Calu3 (cell line): ENCODE measurements at regions not wholly inside any gene's neighbourhood (a gene's known extent, or its start where the extent isn't known, plus 50 kb on each side); places are given as distances from the start of the nearest gene placed in this dataset.

ENCODE experiments used
- BruUV-seq: library from RNA; stranded (reverse); fragments of 400-500 nt; replicated peaks from 2 replicates; lab custom pipeline; 2021; lab: Mats Ljungman, UMichigan
- CTCF ChIA-PET: fragments of 300-600 bp; sonication (Branson Sonifier 250); formaldehyde crosslinking; loops from one replicate; lab custom pipeline; 2022; ENCODE audit warnings: antibody characterized with exemption; lab: Charles Lee
- DNase-seq: peaks from one replicate; pipeline ENCODE4 v3.0.0; 2022
- H3K27ac Mint-ChIP-seq: one replicate; pipeline ENCODE4 v1.8.0; 2022; ENCODE audit warnings: mixed read lengths; ENCODE audit not compliant: unreplicated experiment
- H3K27me3 Mint-ChIP-seq: one replicate; pipeline ENCODE4 v1.8.0; 2022; ENCODE audit warnings: mixed read lengths; ENCODE audit not compliant: unreplicated experiment
- H3K36me3 Mint-ChIP-seq: one replicate; pipeline ENCODE4 v1.8.0; 2022; ENCODE audit warnings: mild to moderate bottlenecking, moderate library complexity, mixed read lengths; ENCODE audit not compliant: insufficient read depth, unreplicated experiment
- H3K4me1 Mint-ChIP-seq: one replicate; pipeline ENCODE4 v1.8.0; 2022; ENCODE audit warnings: mild to moderate bottlenecking, low read depth, mixed read lengths; ENCODE audit not compliant: unreplicated experiment
- H3K4me3 Mint-ChIP-seq: one replicate; pipeline ENCODE4 v1.8.0; 2022; ENCODE audit warnings: mild to moderate bottlenecking, low read depth, moderate library complexity, mixed read lengths; ENCODE audit not compliant: unreplicated experiment
- H3K9me3 Mint-ChIP-seq: one replicate; pipeline ENCODE4 v1.8.0; 2022; ENCODE audit warnings: low read depth, mixed read lengths; ENCODE audit not compliant: unreplicated experiment
- CTCF ChIP-seq: fragments of 200-600 bp; IDR thresholded peaks from one replicate; pipeline ENCODE4 v1.8.0; 2022; ENCODE audit warnings: antibody characterized with exemption; ENCODE audit not compliant: unreplicated experiment
- intact Hi-C: fragments of 100-400 bp; cut with micrococcal nuclease; formaldehyde crosslinking; loops from one replicate; pipeline ENCODE4 v1.10.0; 2022; ENCODE audit not compliant: unreplicated experiment

GRCh38 chr6:79330704-79331103 is 96.2 kb upstream of the HMGN3 start:
- Mint-ChIP-seq H3K27ac (no peak overlapping the region), H3K4me3 (no peak overlapping the region), H3K36me3 (no peaks in the 10 kb centered on the region), H3K9me3 (peaks cover 3% of the 10 kb centered on the region), H3K27me3 (no peaks in the 10 kb centered on the region), H3K4me1 (no peaks in the 10 kb centered on the region)
- DNase-seq = no peak
- CTCF ChIA-PET = no interaction called here
- TF ChIP-seq CTCF = no peak
- intact Hi-C loops = no loop called here
- BruUV-seq = no TSS peak

- Mint-ChIP-seq H3K27me3 (no peaks in the 10 kb centered on the region), H3K4me3 (peak overlapping the region; percentile 77), H3K4me1 (peaks cover 23% of the 10 kb centered on the region), H3K9me3 (peaks cover 2% of the 10 kb centered on the region), H3K36me3 (peaks cover 19% of the 10 kb centered on the region), H3K27ac (peak overlapping the region; percentile 100)
- CTCF ChIA-PET = no interaction called here
- peak; percentile 87 for DNase-seq
- intact Hi-C loops = no loop called here
- TF ChIP-seq CTCF = no peak
- BruUV-seq = no TSS peak
These were observed 78.8 kb upstream of the HMGN3 start for GRCh38 chr6:79313254-79313653.

GRCh38 chr6:79307321-79308036 is 73.0 kb upstream of the HMGN3 start:
- peak; percentile 42 for DNase-seq
- peak overlapping the region; percentile 70 for H3K27ac Mint-ChIP-seq
- CTCF ChIA-PET = no interaction called here
- peaks cover 45% of the 10 kb centered on the region for H3K4me1 Mint-ChIP-seq
- H3K9me3 Mint-ChIP-seq = no peaks in the 10 kb centered on the region
- BruUV-seq = no TSS peak
- no peak overlapping the region for H3K4me3 Mint-ChIP-seq
- no peak for TF ChIP-seq CTCF
- H3K27me3 Mint-ChIP-seq = no peaks in the 10 kb centered on the region
- intact Hi-C loops = no loop called here
- peaks cover 17% of the 10 kb centered on the region for H3K36me3 Mint-ChIP-seq

GRCh38 chr6:79305020-79305419 is 70.5 kb upstream of the HMGN3 start:
- BruUV-seq = no TSS peak
- intact Hi-C loops = no loop called here
- H3K4me1 Mint-ChIP-seq = peaks cover 58% of the 10 kb centered on the region
- TF ChIP-seq CTCF = no peak
- no peak for DNase-seq
- CTCF ChIA-PET = no interaction called here
- H3K36me3 Mint-ChIP-seq = peaks cover 19% of the 10 kb centered on the region
- H3K27me3 Mint-ChIP-seq = no peaks in the 10 kb centered on the region
- H3K4me3 Mint-ChIP-seq = no peak overlapping the region
- no peak overlapping the region for H3K27ac Mint-ChIP-seq
- H3K9me3 Mint-ChIP-seq = no peaks in the 10 kb centered on the region
